GM18520 (cell line): ENCODE measurements at regions not wholly inside any gene's neighbourhood (a gene's known extent, or its start where the extent isn't known, plus 50 kb on each side); places are given as distances from the start of the nearest gene placed in this dataset.

Experiments used
- ATAC-seq: cut with Tn5 transposase; IDR thresholded peaks from one replicate; pipeline ENCODE4 v1.9.1; 2021; ENCODE audit not compliant: unreplicated experiment

DNA sequence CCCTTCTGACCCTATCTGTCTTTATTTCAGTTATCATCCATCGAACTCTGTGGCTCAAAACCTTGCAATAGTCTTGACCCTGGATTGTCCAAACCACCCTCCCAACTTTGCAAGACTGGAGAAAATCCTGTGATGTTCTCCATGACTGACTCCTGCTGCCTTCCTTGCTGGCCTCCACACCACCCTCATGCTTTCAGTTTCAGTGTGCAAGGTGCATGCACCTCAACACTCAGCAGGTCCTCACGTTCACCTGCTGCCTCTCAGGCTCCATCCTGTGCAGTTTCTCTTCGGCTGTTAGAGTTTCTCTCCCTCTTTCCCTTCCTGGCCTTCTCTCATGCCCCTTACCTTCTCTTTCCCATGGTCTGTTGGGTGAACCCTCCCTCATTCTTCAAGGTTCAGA lies 59.4 kb upstream of the ASIC2 start:
- ATAC-seq: no peak

DNA sequence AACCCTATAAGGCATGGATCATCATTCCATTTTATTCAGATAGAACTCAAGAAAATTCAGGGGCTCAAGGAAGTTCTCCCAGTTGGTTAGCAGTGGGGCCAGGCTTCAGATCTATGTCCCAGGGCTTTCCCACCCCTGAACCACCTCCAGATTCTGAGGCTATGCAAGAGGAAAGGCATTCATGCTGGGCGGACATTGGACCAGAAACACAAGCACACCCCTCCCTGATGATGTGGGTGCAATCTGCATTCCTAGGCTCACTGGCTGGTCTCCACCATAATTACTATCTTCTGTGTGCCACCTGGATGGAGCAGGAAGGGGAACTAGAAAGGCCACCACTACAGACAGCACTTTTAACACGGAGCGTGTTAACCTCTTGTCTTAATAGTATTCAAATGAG lies 63.2 kb upstream of the ASIC2 start:
- no peak for ATAC-seq

DNA sequence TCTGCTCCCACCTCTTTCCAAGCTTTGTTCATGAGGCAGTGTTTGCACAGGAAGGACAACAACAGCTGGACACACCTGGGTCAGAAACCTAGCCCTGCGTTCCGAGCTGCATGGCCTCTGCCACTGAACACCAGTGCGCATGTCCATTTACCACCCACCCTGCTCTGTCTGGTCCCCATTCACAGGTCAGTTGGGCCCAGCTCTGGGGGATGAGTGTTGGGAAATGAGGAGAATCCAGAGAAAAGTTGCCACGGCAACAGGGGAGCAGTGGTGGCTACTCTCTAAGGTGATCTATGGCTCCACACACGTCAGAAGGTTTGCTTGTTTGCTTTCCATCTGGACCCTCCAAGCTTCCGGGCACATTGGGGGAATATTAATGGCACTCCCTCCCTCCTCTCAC lies 70.4 kb upstream of the ASIC2 start:
- ATAC-seq: no peak

DNA sequence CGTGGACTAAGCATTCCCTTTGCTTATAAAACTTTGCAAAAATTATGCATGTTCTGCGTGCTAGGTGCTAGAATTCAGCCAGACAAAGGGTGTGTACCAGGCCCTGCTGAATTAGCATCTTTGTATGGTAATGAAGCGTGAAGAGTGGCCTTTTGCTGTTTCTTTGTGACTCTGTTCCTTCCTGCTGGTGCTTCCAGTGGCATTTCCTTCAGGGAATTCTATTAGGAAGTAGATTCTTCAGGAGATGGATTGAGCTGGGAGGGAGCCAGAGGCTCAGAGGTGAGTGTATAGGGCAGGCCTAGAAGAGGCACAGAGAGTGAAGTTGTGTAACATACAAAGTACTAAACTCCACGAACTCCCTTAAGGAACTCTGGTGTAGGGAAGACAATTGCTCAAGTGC lies 73.9 kb upstream of the ASIC2 start:
- ATAC-seq: no peak

DNA sequence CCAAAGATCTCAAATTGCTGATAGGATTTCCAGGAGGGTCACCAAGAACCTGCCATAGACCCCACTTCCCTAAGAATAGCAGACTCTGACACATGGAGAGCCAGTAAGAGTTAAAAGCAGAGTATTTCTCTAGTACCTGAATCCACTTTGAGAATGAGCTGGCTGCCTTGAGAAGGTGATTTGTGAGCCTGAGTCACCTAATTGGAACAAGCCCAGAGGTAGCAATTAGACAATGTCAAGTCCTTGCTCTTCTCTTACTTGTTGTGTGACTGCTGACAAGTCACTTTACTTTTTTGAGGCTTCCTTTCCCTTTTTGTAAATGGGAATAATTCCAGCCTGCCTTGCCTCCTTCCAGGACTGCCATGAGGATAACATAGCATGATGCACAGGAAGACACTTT lies 76.1 kb upstream of the ASIC2 start:
- no peak for ATAC-seq

DNA sequence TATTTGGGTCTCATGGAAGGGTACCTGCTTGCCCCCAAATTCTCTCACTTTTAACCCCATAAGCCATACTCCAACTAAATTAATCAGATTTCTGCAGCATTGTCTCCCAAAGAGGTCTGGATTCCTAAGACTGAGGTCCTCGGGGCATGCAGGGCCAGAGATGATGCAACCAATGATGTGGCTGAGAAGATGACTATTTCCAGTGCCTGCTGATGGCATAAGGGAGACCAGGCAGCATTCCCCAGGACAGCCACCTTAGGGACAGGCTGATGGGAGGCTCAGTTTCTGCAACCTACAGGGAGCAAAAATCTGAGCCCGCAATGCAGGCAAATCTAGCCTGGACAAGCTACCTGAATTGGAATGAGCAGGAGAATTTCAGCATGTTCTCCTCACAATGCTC lies 76.8 kb upstream of the ASIC2 start:
- ATAC-seq: no peak

DNA sequence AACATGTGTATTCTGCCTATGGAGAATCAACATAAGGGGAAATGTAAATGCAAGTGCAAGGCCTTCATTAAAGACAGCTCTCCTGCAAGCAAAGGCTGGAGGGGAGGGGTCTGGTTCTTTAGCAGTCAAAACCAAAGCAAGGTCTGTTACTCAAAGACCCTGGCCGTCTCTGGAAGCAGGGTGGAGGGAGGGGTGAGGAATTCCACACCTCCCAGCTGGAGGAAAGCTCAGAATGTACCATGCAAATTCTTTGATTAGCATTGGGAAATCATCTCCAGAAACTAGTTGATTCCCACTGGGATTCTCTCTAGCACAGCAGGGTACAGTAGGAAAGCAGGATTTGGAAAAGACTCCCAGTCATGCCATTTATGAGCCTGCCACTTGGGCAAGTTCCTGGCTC lies 77.3 kb upstream of the ASIC2 start:
- no peak for ATAC-seq

DNA sequence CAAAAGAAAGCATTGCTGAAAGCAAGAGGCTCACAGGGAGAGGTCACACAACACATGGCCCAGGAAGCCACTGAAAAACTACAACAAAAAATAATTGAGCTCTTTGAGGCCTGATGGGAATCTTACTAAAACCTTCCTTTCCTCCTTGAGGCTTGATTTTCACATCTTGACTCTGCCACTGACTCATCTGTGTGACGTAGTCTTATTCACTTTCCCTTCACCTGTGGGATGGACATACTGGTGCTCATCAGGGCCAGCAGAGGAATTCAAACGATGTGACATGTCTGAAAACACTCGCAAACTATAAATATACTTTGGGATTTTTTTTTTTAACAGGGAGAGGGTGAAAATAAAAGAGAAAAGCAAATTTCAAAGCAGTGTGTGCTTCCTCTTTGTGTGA lies 78.3 kb upstream of the ASIC2 start:
- ATAC-seq: no peak

DNA sequence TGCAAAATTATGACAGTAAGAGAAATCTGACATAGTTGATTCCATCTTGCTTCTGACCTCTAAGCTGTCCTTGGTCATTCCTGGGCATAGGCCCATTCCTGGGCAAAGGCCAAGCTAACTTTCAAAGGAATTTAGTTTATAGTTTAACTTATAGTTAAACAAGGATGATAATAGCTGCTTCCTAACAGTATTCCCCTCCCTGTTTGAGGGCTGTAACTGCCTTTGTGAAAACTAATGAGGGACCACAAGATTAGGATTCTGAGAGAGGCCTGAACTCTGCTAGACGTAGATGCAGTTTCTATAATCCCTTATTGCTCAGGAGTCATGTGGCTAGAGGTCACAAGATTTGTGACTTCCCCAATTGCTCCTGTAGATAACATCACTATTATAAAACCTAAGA lies 80.2 kb upstream of the ASIC2 start:
- ATAC-seq: no peak

DNA sequence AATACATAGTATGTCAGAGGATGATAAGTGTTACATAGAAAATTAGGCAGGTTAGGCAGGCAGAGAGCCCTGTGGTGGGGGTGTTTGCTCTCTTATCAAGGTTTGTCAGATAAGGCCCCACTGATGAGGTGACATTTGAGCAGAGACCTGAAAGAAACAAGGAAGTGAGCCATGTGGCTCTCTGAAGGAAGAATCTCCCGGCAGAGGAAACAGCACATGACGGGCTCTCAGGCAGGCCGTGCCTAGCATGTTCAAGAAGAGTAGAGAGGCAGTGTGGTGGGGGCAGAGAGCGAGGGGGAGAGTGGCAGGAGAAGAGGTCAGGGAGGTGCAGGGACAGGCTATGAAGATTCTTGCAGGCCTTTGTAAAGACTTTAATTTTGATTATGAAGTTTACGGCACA lies 82.0 kb upstream of the ASIC2 start:
- ATAC-seq: no peak

DNA sequence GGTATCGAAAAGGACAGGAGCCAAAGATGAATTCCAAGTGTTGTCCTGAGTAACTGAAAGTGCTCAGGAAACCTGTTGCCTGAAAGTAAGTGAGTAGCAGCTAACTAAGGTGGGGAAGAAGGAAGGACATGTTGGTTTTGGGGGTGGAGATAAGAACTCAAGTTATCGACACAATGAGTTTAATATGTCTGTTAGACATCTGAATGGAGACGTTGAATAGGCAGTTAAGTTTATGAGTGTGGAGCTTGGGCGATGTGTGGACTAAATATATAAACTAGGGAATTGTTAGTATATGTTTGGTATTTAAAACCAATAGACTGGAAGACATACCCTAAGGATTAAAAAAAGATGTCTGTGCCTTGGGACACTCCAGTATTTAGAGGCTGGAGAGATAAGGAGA lies 82.7 kb upstream of the ASIC2 start:
- no peak for ATAC-seq

DNA sequence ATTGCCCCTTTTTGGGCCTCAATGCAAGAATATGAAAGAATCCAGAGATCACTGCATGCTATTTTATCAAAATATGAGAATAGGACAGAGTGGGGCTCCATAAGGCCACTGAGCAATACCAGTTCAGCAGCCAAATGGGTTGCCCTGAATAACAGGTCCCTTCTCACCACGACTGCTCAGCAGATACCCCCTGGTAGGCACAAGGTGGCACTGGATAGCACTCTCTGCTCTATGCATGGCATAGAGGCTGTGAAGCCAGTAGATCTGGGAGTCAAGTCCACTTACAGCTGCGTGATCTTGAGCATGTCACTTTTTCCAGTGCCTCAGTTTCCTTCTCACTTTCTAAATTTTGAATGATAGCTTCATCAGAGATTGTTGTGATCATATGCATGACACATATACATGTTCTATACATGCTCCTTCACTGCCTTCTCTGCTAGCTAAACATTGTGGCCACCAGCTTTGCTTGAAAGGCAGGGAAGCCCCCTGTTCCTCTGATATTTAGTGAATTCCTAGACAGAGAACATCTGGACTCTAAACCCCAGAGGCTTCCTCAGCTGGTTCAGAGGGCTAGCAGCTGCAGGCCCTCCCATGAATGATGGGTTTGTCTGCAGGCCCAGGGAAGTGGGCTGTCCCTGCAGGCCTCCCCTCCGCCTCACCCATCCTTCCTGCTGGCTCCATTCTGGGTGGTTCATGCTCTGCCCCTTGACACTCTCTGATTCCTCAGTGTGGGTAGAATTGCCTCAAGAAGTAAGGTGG lies 84.9 kb upstream of the ASIC2 start:
- no peak for ATAC-seq

DNA sequence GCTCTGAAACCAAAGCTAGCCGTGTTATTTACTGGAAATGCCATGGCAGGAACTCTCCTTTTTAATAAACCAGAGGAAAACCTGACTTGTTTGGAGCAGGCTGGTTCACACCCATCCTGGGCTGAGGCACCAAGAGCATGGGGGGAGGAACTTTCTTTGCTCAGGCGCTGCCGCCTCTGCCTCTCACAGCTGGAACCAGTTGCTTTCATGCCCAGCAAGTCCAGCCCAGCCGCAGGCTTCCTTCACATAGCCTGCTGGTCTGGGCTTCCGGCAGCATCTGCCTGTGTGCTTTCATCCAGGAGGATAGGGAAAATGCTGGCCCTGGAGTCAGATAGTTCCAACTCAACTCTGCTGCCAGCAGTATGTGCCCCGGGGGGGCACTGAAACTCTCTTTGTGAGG lies 88.1 kb upstream of the ASIC2 start:
- no peak for ATAC-seq

DNA sequence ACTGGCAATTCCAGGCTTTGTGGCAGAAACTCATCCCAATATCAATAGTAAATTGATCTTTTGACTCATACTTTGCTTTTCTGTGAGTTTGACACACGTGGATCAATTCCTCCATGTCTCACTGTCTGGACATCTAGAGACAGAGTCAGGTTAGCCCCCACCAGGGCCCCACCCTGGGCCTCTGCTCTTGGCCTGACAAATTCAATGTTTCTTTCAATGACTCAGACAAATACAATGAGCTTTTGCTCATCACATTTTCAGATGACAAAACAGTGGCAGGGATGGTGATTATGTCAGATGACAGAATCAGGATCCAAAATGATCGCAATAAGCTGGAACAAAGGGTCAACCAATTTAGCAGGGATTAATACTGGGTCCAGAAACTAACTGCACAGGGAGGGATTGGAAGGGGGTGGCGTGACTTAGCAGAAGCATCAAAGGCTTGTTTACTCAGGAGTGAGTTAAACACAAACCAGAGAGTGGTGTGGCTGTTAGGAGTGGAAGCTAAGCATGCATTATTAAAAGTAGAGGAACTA lies 90.5 kb upstream of the ASIC2 start:
- no peak for ATAC-seq

DNA sequence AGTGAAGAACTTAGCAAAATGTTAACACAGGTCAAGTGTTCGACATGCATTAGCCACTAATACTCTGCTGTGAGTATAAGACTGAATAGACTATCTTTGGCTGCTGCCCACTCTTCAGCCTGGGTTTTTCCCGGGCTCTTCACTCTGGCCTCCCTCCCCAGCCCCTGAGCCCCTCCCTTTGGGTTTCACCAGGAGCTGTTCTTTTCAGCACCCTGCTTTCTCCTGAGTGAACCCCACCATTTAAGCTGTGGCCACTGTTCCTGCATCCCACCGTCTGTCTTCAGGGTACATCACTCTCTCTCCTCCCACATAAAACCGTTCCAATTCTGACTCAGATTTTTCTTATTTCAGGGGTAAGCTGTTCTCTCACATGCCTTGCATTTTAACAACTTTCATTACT lies 92.0 kb upstream of the ASIC2 start:
- ATAC-seq: no peak

DNA sequence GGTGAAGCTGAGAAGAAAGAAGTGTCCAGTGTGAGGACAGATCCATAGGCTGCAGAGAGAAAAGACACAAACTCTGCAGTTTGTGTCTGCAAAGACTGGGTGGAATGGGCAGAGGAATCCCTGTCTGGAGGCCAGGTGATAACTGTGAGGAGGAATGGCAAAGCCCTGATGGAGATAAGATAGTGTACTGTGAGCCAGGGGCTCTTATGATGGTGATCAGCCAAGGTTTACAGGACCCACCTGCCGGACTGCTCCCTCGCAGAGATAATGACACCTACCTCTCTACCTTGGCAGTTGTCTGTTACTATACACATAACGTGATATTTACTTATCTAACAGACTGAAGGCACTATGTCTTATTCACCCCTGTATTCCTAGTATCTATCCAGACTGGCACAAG lies 92.6 kb upstream of the ASIC2 start:
- ATAC-seq: no peak

DNA sequence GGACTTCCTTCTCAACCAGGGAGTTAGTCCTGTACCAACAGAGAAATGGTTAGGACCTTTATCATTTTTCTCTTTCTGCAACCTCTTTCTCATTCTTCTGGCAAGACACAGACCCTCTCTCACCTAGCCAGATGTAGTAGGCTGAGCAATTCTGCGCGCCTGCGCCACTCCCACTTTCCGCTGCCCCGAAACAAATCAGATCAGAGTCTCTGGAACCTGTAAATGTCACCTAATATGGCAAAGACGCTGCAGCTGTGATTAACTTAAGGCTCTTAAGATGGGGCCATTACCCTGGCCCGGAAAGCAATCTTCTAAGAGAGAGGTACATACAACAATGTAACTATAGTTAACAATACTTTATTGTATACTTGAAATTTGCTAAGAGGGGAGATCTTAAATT lies 94.3 kb upstream of the ASIC2 start:
- ATAC-seq: no peak

DNA sequence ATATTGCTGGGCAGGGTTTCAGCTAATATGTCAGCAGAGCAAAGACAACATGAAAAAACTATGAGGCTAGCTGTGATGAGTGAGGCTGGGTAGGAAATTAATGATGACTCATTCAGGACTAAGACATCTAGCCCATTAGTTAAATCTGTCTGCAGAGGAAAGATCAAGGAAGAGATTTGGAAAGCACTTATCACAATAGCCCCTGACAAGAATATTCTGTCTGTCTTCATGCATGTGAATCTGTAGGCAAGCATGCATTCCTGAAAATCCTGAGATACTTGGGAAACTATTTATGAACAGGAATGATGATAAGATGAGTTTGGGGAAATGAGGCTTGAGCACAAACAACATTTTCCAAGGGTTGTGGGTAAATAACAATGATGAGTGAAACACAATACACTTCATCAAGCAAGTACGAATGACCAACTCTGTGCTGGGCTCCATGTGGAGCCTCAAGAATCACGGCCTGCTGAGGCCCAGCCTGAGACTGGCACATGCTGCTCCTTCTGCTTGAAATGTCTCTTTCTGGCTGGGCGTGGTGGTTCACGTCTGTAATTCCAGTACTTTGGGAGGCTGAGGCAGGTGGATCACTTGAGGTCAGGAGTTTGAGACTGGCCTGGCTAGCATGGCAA lies 96.5 kb upstream of the ASIC2 start:
- no peak for ATAC-seq

DNA sequence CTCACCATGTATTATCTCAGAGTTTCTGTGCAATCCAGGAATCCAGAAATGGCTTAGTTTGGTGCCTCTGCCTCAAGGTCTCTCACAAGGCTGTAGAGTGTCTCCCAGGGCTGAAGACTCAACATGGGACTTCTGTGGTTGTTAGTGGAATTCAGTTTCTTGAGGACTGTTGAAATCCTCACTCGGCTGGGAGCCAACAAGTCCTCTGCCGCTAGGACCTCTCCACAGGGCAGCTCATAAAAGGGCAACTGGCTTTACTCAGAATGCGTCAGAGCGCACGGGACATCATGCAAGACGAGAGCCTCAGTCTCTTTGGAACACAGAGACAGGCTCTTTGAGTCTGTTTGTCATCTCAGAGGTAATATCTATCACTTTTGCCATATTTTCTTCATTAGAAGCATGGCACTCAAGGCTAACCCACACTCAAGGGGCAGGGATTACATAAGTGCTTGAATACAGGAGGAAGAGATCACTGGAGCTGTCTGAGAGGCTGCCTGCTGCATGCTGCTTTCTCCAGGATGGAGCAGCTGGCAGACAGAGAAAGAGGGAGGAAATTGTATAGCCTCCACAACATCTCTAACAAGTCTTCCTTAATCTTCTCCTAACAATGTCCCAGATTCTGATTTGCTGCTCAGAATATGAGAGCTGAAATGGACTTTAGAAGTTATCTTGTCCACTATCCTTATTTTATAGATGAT lies 97.5 kb upstream of the ASIC2 start:
- no peak for ATAC-seq

DNA sequence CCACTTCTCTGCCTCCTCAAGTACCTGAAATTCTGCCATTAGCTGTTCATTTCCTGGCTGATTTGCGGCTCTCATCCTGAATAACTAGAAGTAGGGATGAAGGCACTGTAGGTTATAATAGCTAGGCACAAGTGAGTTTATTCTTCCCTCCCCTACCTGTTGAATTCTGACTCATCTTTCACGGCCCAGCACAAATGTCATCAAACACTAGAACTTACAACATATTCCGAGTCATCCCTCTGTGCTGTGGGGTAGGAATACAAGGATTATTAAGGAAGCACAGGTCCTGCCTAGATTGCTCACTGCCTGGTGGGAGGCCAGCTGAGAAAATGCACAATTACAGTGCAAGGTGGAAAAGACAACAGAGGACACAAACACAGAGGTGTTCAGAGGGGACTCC lies 103.7 kb upstream of the ASIC2 start:
- no peak for ATAC-seq

DNA sequence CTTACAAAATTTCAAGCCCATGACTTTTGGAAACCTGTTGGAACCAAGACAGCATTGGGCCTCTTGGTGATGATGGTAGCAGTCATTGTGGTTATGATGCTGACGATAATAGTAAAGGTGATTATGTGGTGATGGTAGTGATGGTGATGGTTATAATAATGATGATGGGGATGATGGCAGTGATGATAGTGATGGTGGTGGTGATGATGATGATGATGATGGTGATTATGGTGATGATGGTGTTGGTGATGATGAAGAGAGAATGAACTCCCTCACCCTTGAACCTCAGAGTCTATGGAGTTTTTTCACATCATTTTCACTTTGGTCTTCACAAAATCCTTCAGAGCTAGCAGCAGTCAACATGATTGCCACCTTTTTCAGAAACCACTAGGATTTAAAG lies 105.3 kb upstream of the ASIC2 start:
- no peak for ATAC-seq

DNA sequence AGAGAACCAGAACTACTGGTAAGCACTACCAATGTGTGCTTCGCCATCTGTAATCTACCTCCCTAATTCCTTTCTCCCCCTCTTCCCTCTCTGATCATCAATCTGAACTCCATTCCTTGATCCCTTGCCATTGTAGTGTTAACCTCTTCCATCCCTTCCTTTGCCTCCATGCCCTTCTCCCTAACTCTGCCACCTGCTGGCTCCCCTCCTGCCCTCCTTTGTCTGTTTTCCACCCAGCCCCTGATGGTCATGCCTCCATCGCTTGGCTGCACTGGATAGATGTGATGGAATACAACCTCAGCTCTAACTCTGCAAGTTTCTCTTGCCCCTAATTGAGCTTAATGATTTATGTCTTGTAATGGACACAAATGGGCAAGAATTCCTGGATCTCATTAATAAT lies 108.2 kb upstream of the ASIC2 start:
- no peak for ATAC-seq
